HG03139 (cell line): ENCODE measurements at regions not wholly inside any gene's neighbourhood (a gene's known extent, or its start where the extent isn't known, plus 50 kb on each side); places are given as distances from the start of the nearest gene placed in this dataset.

Experiments
- ATAC-seq: cut with Tn5 transposase; IDR thresholded peaks from one replicate; pipeline ENCODE4 v1.9.1; 2021; ENCODE audit not compliant: unreplicated experiment

GRCh38 chr12:114975640-114976310 lies 291.8 kb upstream of the TBX3 start:
- no peak for ATAC-seq

DNA sequence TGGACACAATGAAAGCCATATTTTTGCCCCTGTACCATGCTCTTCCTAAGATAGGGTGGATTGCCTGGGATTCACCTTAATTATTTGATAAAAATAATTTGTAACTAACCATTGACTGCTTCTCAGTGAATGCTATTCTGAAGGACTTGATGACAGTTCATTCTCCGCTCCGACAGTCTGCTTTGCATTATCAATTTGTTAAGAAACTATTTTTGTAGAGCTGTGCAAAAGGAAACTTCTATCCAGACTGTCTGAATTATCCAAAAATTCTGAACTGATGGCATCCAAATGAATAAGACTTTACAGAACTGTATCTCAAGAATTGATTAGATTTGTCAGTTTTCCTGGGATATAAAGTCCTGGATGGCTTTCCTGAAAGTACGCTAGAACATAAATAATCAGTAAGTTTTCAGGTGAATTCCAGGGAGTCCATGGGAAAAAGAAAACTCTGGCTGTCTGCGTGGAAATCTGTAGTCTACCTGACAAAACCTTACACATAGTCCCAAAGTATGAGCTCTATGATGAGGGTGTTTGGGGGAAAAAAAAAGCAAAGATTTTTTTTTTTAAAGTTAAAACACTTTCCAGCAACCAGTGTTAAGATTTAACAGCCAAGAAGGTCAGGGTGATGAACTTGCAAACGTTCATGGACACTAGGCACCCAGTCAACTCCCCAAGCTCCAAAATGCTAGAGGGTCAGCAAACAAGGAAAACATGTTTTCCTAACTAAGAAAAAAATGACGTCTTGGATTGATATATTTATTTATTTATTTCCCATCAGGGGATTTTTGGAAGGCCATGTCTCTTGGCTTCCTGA lies 291.1 kb upstream of the TBX3 start:
- no peak for ATAC-seq

- no peak for ATAC-seq
Observed at GRCh38 chr12:114974333-114974732, 290.4 kb upstream of the TBX3 start.

DNA sequence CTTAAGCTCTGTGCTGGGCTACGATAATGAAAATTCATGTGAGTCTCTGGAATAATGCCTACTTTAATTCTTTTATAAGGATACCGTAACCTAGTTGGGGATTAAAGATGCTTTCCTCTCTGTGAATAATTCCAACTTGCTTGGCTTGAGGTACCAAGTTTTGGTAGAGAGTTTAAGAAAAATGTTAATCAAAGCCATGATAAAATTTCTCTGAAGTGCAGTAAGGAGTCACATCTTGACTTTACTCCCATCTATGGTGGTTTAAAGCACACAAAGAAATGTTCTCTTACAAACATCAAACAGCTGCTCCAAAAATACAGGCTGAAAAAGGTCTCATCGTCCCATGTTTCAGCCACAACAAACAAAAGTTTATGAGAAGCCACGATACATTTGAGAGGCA lies 284.8 kb upstream of the TBX3 start:
- no peak for ATAC-seq

DNA sequence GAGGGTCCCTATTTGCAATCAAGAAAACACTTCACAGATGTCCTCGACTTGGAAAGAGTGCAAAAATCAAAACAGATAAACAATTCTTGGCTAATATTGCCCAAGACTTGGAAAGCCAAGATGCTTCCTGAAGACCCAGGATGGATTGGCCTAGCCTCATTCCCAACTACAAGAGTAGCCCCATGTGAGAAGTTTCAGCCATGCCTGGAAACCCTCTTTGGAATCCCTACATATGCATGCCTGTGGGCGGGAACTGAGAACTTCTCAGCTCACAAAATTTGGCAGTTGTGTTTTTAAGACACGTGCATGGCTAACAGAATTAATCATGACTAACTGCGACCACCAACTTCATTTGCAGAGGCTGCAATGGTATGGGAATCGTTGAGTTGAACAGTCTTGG lies 283.2 kb upstream of the TBX3 start:
- no peak for ATAC-seq

DNA sequence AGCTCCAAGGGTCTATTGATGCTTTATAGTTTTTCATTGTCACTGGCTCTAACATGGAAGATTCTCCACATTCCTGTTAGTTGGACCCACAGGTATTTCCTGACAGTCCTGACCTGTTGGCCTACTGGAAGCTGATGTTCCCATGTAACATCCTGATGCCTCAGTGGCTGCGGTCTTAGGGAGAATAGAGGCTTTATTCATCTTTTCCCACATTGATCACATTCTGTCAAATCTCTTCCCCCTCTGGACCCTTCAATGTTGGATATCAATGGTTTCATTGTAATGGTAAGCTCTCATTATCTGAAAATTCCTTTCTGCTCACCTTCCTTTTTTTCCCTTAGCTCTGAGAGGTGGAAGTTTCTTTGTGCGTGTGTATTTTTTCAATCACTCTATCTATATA lies 280.9 kb upstream of the TBX3 start:
- ATAC-seq: no peak

- ATAC-seq: no peak
Observed at GRCh38 chr12:114963846-114964245, 279.9 kb upstream of the TBX3 start.

GRCh38 chr12:114961491-114961890 lies 277.5 kb upstream of the TBX3 start:
- ATAC-seq: no peak

- no peak for ATAC-seq
Observed at GRCh38 chr12:114958538-114958937, 274.6 kb upstream of the TBX3 start.

DNA sequence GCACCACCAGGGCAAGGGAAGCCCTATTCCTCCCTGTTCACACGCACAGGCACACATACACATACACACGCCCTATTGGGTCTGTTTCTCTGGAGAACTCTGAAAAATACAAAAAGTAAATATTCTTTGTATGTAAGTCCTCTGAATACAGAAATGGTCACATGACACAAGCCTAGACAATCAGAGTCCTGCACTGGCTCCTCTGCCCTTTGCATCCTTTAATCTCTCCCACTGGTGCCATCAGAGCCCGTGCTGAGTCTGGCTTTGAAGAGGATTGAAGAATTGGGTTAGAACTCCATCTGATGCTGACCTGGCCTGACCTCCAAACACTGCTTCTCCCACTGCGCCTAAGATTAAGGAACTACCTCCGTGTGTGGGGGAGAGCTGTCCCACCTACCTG lies 273.2 kb upstream of the TBX3 start:
- no peak for ATAC-seq

DNA sequence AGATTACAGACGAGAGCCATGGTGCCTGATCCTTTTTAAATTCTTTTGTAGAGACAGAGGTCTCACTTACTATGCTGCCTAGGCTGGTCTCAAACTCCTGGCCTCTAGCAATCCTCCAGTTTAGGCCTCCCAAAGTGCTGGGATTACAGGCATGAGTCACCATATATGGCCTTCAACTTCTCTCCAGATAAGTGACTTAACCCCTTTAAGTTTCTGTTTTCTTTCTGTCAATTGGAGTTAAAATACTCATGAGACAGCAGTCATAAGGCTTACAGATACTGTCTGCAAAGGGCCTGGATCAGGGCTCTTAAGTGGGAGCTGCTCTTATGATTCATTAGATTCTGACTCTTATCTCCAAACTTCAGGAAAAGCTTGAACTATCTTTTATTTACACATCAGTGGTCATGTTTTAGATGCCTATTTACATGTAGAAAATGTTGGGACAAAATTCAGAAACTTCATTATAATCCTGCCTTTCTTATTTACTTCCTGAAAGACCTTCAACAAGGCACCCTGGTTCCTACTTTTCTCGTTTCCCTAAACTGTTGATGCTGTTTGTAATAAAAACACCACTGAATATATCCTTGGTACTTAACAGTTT lies 271.5 kb upstream of the TBX3 start:
- ATAC-seq: no peak

GRCh38 chr12:114954511-114955055 lies 270.6 kb upstream of the TBX3 start:
- no peak for ATAC-seq

GRCh38 chr12:114952573-114953271 lies 268.7 kb upstream of the TBX3 start:
- no peak for ATAC-seq

DNA sequence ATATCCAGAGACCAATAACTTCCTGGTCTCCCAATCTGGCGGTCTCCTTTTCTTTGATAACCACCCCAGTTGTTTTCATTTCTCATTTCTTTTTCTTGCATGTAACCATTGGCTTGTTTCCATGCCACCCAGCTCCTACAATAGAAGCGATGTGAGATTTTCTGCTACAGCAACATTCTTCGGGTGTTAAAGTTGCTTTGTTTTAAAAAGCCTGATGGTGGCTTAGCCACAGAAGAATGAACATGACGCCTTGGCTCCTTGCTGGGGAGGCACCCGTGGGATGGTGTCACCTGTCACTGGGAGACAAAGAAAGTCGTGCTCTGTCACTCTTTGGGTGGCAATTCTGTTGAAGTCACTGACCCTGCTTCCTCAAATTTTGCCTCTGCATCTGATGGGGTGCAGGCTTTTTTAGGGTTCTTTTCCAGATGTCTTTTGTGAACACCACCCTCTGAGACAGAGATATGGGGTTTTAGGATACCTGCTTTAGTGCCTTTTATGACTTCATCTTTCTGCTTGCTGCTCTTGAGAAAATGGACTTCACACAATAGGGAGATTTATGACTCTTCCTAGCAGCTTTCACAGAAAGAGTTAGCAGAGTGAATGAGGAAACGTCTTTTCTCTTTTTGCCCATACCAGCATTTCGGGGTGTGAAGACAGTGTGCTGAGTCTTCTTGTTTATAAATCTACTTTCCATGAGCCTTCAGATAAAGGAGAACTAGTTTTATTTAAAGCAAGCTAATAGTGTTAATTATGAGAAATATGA lies 265.3 kb upstream of the TBX3 start:
- no peak for ATAC-seq

DNA sequence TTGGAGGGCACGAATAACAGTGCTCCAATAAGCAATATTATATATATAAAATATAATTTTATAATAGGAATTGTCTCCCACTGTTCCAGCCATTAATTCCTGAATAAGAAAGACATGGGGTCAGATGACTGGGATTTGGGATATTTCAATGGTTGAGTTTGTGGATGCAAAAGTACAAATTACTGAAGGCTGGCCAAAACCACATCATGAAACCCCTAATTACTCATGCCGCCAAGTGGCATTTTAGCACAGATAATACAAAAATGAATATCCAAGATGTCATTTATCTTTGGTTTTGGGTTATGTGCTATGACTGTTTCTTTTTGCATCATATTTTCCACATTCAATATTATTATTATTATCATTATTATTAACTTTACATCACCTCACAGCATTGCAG lies 261.4 kb upstream of the TBX3 start:
- ATAC-seq: no peak

- ATAC-seq: no peak
Observed at GRCh38 chr12:114944736-114945135, 260.8 kb upstream of the TBX3 start.

- no peak for ATAC-seq
Observed at GRCh38 chr12:114943601-114944000, 259.6 kb upstream of the TBX3 start.

GRCh38 chr12:114938487-114939210 lies 254.7 kb upstream of the TBX3 start:
- ATAC-seq: no peak

GRCh38 chr12:114936148-114937079 lies 252.4 kb upstream of the TBX3 start:
- ATAC-seq: no peak
